ENCODE measurements at regions not wholly inside any gene's neighbourhood (a gene's known extent, or its start where the extent isn't known, plus 50 kb on each side); places are given as distances from the start of the nearest gene placed in this dataset.
"Not testable (repeated sequence)": the region's sequence is repeated elsewhere in the genome, so short reads cannot be mapped to it uniquely, and the experiment has no call there.

- DNase-seq, result no peak
Measured at GRCh38 chr5:25448646-25449045, 803.9 kb upstream of the CDH10 start.

GRCh38 chr5:25448190-25448621 is 803.4 kb upstream of the CDH10 start:
- DNase-seq, result no peak

GRCh38 chr5:25446061-25446420 is 801.3 kb upstream of the CDH10 start:
- DNase-seq, result not testable (repeated sequence)

GRCh38 chr5:25445381-25446060 is 800.7 kb upstream of the CDH10 start:
- DNase-seq, result not testable (repeated sequence)

- DNase-seq, result no peak
Measured at GRCh38 chr5:25444697-25445096, 799.9 kb upstream of the CDH10 start.

GRCh38 chr5:25441810-25442209 is 797.0 kb upstream of the CDH10 start:
- DNase-seq, result no peak

- DNase-seq, result no peak
Measured at GRCh38 chr5:25439025-25439424, 794.2 kb upstream of the CDH10 start.

- DNase-seq, result not testable (repeated sequence)
Measured at GRCh38 chr5:25438375-25438774, 793.6 kb upstream of the CDH10 start.

- DNase-seq, result no peak
Measured at GRCh38 chr5:25436452-25436851, 791.7 kb upstream of the CDH10 start.

- no peak for DNase-seq
Measured at GRCh38 chr5:25435882-25436281, 791.1 kb upstream of the CDH10 start.

- no peak for DNase-seq
Measured at GRCh38 chr5:25427240-25427639, 782.5 kb upstream of the CDH10 start.

- DNase-seq, result no peak
Measured at GRCh38 chr5:25423271-25423670, 778.5 kb upstream of the CDH10 start.

- DNase-seq, result no peak
Measured at GRCh38 chr5:25419684-25420083, 774.9 kb upstream of the CDH10 start.

GRCh38 chr5:25418978-25419377 is 774.2 kb upstream of the CDH10 start:
- no peak for DNase-seq

GRCh38 chr5:25418319-25418859 is 773.6 kb upstream of the CDH10 start:
- no peak for DNase-seq

GRCh38 chr5:25416960-25417359 is 772.2 kb upstream of the CDH10 start:
- no peak for DNase-seq

- no peak for DNase-seq
Measured at GRCh38 chr5:25415970-25416369, 771.2 kb upstream of the CDH10 start.

- no peak for DNase-seq
Measured at GRCh38 chr5:25414742-25415141, 770.0 kb upstream of the CDH10 start.

- DNase-seq, result no peak
Measured at GRCh38 chr5:25412116-25412661, 767.4 kb upstream of the CDH10 start.

- DNase-seq, result not testable (repeated sequence)
Measured at GRCh38 chr5:25407365-25407764, 762.6 kb upstream of the CDH10 start.

GRCh38 chr5:25405850-25406249 is 761.1 kb upstream of the CDH10 start:
- DNase-seq, result no peak

GRCh38 chr5:25399878-25400480 is 755.2 kb upstream of the CDH10 start:
- DNase-seq, result no peak

- DNase-seq, result no peak
Measured at GRCh38 chr5:25393957-25394356, 749.2 kb upstream of the CDH10 start.

GRCh38 chr5:25393256-25393655 is 748.5 kb upstream of the CDH10 start:
- DNase-seq, result no peak

Data from NCI-H69 (cell line).